HepG2 (cell line): ENCODE measurements at regions not wholly inside any gene's neighbourhood (a gene's known extent, or its start where the extent isn't known, plus 50 kb on each side); places are given as distances from the start of the nearest gene placed in this dataset.
A peak's percentile ranks its signal among the peaks of the same experiment; 100 is the strongest.
"Not testable (repeated sequence)": the region's sequence is repeated elsewhere in the genome, so short reads cannot be mapped to it uniquely, and the experiment has no call there.

ENCODE experiments used
- ATAC-seq: fragments of 200-7000 bp; cut with Tn5 transposase; 3 replicates; pipeline ENCODE4 v1.9.1; 2020; ENCODE audit warnings: mild to moderate bottlenecking, moderate library complexity
- BruUV-seq: library from RNA; stranded (reverse); fragments of 400-500 nt; replicated peaks from 2 replicates; lab custom pipeline; 2021; lab: Mats Ljungman, UMichigan
- CTCF ChIA-PET: fragments of 300-600 bp; formaldehyde crosslinking; extraction: SDS; loops from one replicate; lab custom pipeline; 2021; ENCODE audit warnings: low total read pairs, inconsistent platforms, low intra/inter-chr PET ratio; lab: Yijun Ruan, JAX
- POLR2A ChIA-PET: fragments of 350-600 bp; sonication (Branson Sonifier 250); formaldehyde crosslinking; loops from one replicate; lab custom pipeline; 2020; ENCODE audit warnings: antibody characterized with exemption, inconsistent platforms; lab: Yijun Ruan, JAX
- DNase-seq: peaks from one replicate; pipeline ENCODE4 v3.0.0-alpha.2; 2015; ENCODE audit warnings: low spot score
- FAIRE-seq: peaks from 3 replicates; lab custom pipeline; 2011; peaks lifted over from hg19 to GRCh38; lab: Jason Lieb, UNC
- H2AFZ ChIP-seq: one replicate; pipeline ENCODE4 v1.6.1; 2011; ENCODE audit warnings: low read length, inconsistent platforms
- H3K27ac ChIP-seq: fragments of 300-600 bp; 3 replicates; pipeline ENCODE4 v1.8.0; 2011; ENCODE audit warnings: mixed run types, mild to moderate bottlenecking, mixed read lengths, low read length, inconsistent platforms; ENCODE audit not compliant: insufficient read depth; ENCODE audit errors: extremely low read length
- H3K27me3 ChIP-seq, 2 experiments: fragments of 200-600 bp in 1 of 2; 2 replicates in 1 of 2; 3 replicates in 1 of 2; pipeline versions ENCODE4 v1.6.0 to v1.8.0; 2011; ENCODE audit warnings: low read length in 2 of 2, mild to moderate bottlenecking in 2 of 2, moderate library complexity in 2 of 2, inconsistent platforms in 1 of 2; ENCODE audit not compliant: insufficient read depth in 2 of 2, control insufficient read depth in 1 of 2
- H3K36me3 ChIP-seq, 2 experiments: fragments of 200-600 bp in 1 of 2; replicated peaks in 1 of 2; 2 replicates in 1 of 2; 3 replicates in 1 of 2; pipeline versions ENCODE4 v1.5.1 to v1.8.0; 2011; ENCODE audit warnings: low read length in 2 of 2, inconsistent platforms in 1 of 2; ENCODE audit not compliant: insufficient read depth in 2 of 2, control insufficient read depth in 1 of 2
- H3K4me1 ChIP-seq: 2 replicates; pipeline ENCODE4 v1.5.1; 2012; ENCODE audit warnings: low read length, inconsistent platforms; ENCODE audit not compliant: insufficient read depth
- H3K4me2 ChIP-seq: 2 replicates; pipeline ENCODE4 v1.6.0; 2011; ENCODE audit warnings: low read depth, low read length, inconsistent platforms
- H3K4me3 ChIP-seq, 3 experiments: fragments of 200-600 bp in 1 of 3; sonication (generic), shearing (Covaris generic) in 1 of 3; replicated peaks in 1 of 3; 2 replicates each; pipeline ENCODE4 v1.5.1; 2011 to 2016; ENCODE audit warnings: low read length in 3 of 3, inconsistent platforms in 2 of 3, low read depth in 2 of 3, mild to moderate bottlenecking in 2 of 3, control low read depth in 1 of 3, mixed read lengths in 1 of 3; ENCODE audit not compliant: insufficient read depth in 1 of 3
- H3K79me2 ChIP-seq: one replicate; pipeline ENCODE4 v1.6.1; 2011; ENCODE audit warnings: low read length, inconsistent platforms; ENCODE audit not compliant: insufficient read depth
- H3K9ac ChIP-seq: 2 replicates; pipeline ENCODE4 v1.6.0; 2011; ENCODE audit warnings: mild to moderate bottlenecking, low read depth, low read length, inconsistent platforms; ENCODE audit not compliant: insufficient read depth
- H3K9me3 ChIP-seq: 2 replicates; pipeline ENCODE4 v1.5.1; 2012; ENCODE audit warnings: mild to moderate bottlenecking, low read length
- H4K20me1 ChIP-seq: 2 replicates; pipeline ENCODE4 v1.6.0; 2011; ENCODE audit warnings: inconsistent platforms, mild to moderate bottlenecking, low read length, moderate library complexity; ENCODE audit not compliant: insufficient read depth
- CCDC6 ChIP-seq: sonication (generic); formaldehyde crosslinking; IDR thresholded peaks from 2 replicates; pipeline ENCODE4 v1.8.1; 2022; ENCODE audit warnings: mild to moderate bottlenecking, missing genetic modification reagents, moderate library complexity
- FOXK2 ChIP-seq: fragments of 450-650 bp; IDR thresholded peaks from 2 replicates; pipeline ENCODE4 v1.6.1; 2016
- HDAC1 ChIP-seq: sonication (generic); formaldehyde crosslinking; IDR thresholded peaks from 2 replicates; pipeline ENCODE4 v1.5.1; 2020; ENCODE audit warnings: mild to moderate bottlenecking, missing genetic modification reagents
- HNRNPK ChIP-seq: fragments of 200-400 bp; formaldehyde crosslinking; IDR thresholded peaks from 2 replicates; pipeline ENCODE4 v1.6.1; 2018; ENCODE audit warnings: low read length, low read depth, moderate library complexity, mild to moderate bottlenecking; ENCODE audit not compliant: poor library complexity, severe bottlenecking
- MNT ChIP-seq: fragments of 450-650 bp; IDR thresholded peaks from 2 replicates; pipeline ENCODE4 v1.6.1; 2016
- PHF8 ChIP-seq: sonication (generic); formaldehyde crosslinking; IDR thresholded peaks from 2 replicates; pipeline ENCODE4 v1.5.0; 2020; ENCODE audit warnings: missing genetic modification reagents
- POLR2AphosphoS5 ChIP-seq: IDR thresholded peaks from 2 replicates; pipeline ENCODE4 v1.6.1; 2012; ENCODE audit warnings: low read depth, low read length
- RAD51 ChIP-seq: fragments of 450-650 bp; IDR thresholded peaks from 2 replicates; pipeline ENCODE4 v1.6.1; 2016; ENCODE audit warnings: borderline replicate concordance
- RFX3 ChIP-seq: IDR thresholded peaks from 2 replicates; pipeline ENCODE4 v1.6.1; 2016; ENCODE audit warnings: missing biosample characterization, missing genetic modification reagents
- SP2 ChIP-seq: sonication (generic); formaldehyde crosslinking; IDR thresholded peaks from 2 replicates; pipeline ENCODE4 v1.5.1; 2020; ENCODE audit warnings: mild to moderate bottlenecking, missing genetic modification reagents
- SP4 ChIP-seq: sonication (generic); formaldehyde crosslinking; IDR thresholded peaks from 2 replicates; pipeline ENCODE4 v1.8.1; 2023; ENCODE audit warnings: mild to moderate bottlenecking, missing genetic modification reagents
- TBX2 ChIP-seq: sonication (generic); formaldehyde crosslinking; IDR thresholded peaks from 2 replicates; pipeline ENCODE4 v1.5.0; 2020; ENCODE audit warnings: missing genetic modification reagents, mild to moderate bottlenecking, borderline replicate concordance
- YY1 ChIP-seq: IDR thresholded peaks from 2 replicates; pipeline ENCODE4 v1.6.1; 2011; ENCODE audit warnings: low read length, low read depth, moderate library complexity, mild to moderate bottlenecking; ENCODE audit not compliant: insufficient read depth, insufficient replicate concordance
- ZNF574 ChIP-seq: sonication (generic); formaldehyde crosslinking; IDR thresholded peaks from 2 replicates; pipeline ENCODE4 v1.4.0; 2020; ENCODE audit warnings: missing genetic modification reagents
- WGBS: methylation state at CpG from one replicate; pipeline ENCODE4 v1.1.6; 2017; ENCODE audit warnings: low lambda C conversion rate; 5-methylcytosine and 5-hydroxymethylcytosine counted together
- in situ Hi-C: cut with HindIII; loops from 2 replicates; pipeline ENCODE4 v1.10.0; 2017; ENCODE audit warnings: low pct_unique_long_range_greater_than_20kb; ENCODE audit not compliant: extremely low pct_ligation_motif_present
- intact Hi-C: fragments of 100-400 bp; cut with micrococcal nuclease; formaldehyde crosslinking; loops from one replicate; pipeline ENCODE4 v1.10.0; 2022; ENCODE audit not compliant: unreplicated experiment
- TF ChIP-seq, protein P1 (sequence below), 2 experiments: sonication (generic) in 1 of 2; formaldehyde crosslinking in 1 of 2; IDR thresholded peaks; 2 replicates each; pipeline versions ENCODE4 v1.5.1 to v1.6.1; 2011 to 2020; ENCODE audit warnings: borderline replicate concordance in 1 of 2, low read depth in 1 of 2, low read length in 1 of 2, mild to moderate bottlenecking in 1 of 2, missing genetic modification reagents in 1 of 2, moderate library complexity in 1 of 2

- TF ChIP-seq TBX2: 0 out of 2 replicates have a peak, but pooled peaks have one; percentile 30
Observed at GRCh38 chr11:67806183-67806582, 131.8 kb upstream of the ALDH3B2 start (continued).

DNA sequence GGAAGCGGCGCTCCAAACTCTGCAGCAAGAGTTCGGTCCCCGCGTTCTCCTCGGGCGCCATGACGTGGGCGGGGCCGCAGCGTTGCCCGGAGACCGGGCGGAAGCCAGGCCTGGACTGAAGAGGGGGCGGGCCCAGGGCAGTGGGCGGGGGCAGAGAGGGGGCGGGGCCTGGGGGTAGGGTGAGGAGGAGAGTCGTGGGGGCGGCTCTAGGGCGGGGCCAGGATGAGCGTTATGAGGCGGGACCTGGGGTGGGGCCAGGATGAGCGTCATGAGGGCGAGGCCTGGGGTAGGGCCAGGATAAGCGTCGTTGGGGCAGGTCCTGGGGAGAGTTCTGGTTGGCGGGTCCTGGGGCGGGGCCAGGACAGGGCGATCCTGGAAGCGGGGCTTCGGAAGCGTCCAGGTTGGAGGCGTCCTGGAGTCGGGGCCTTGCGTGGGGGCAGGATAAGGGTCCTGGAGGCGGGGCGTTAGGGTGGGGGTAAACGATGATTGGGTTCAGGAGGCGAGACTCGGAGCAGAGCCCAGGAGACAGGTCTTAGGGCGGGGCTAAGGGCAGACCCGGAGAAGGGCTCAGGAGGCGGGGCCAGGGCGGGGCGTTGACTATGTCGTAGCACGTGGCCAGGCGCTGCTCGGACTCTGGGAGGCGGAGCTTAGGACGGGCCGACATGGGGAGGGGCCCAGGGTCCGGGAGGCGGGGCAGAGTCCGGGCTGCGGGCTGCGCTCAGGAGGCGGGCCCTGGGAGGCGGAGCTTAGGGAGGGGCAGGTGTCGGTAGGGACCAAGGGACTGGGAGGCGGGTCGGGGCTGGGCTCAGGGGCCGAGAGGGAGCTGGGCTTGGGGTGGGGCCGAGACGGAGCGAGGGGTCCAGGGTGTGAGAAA lies 131.1 kb upstream of the ALDH3B2 start:
- peaks cover 21% of the 10 kb centered on the region for H3K4me1 ChIP-seq
- DNase-seq (peak; percentile 94), ATAC-seq (peak; percentile 97)
- H3K9me3 ChIP-seq, H3K27me3 ChIP-seq, CTCF ChIA-PET, H3K79me2 ChIP-seq, H4K20me1 ChIP-seq, H2AFZ ChIP-seq, in situ Hi-C loops, FAIRE-seq, H3K36me3 ChIP-seq, BruUV-seq, intact Hi-C loops: not testable (repeated sequence)
- 1% methylated on average over 45 of the region's 66 CpGs for WGBS
- peak overlapping the region; percentile 73 for H3K27ac ChIP-seq
- H3K4me3 ChIP-seq: peak overlapping the region; percentile 69 to 82 (median 79)
- H3K9ac ChIP-seq: peak overlapping the region; percentile 76
- POLR2A ChIA-PET: interaction anchor here (0.6 to 0.9 kb wide), 2 partner anchors 175 to 323 kb away, joined by 3 read pairs; partner anchors contain the start of gene AIP
- peak overlapping the region; percentile 81 for H3K4me2 ChIP-seq
- TF ChIP-seq MNT: peak; percentile 78
- TF ChIP-seq RFX3: peak; percentile 78
- TF ChIP-seq, protein P1, sequence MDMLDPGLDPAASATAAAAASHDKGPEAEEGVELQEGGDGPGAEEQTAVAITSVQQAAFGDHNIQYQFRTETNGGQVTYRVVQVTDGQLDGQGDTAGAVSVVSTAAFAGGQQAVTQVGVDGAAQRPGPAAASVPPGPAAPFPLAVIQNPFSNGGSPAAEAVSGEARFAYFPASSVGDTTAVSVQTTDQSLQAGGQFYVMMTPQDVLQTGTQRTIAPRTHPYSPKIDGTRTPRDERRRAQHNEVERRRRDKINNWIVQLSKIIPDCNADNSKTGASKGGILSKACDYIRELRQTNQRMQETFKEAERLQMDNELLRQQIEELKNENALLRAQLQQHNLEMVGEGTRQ (IDR thresholded peaks at IDR 0.05; ENCODE audit: low read depth, low read length): not testable (repeated sequence)
- TF ChIP-seq, protein P1 (CRISPR knock-in tag; IDR thresholded peaks at IDR 0.05; ENCODE audit: borderline replicate concordance): peak; percentile 74; the same call in 1 of the 2 replicates
- TF ChIP-seq CCDC6 (CRISPR knock-in tag): 0 out of 2 replicates have a peak, but pooled peaks have one; percentile 31
- peak; percentile 43; the same call in 1 of the 2 replicates for TF ChIP-seq RAD51
- peak; percentile 91 for TF ChIP-seq YY1
- 0 out of 2 replicates have a peak, but pooled peaks have one; percentile 12 for TF ChIP-seq FOXK2
- TF ChIP-seq HDAC1: peak; percentile 63
- TF ChIP-seq SP2 (CRISPR knock-in tag): 0 out of 2 replicates have a peak, but pooled peaks have one; percentile 20
- TF ChIP-seq SP4 (CRISPR knock-in tag): peak; percentile 86
- TF ChIP-seq PHF8 (CRISPR knock-in tag): peak; percentile 65
- TF ChIP-seq POLR2AphosphoS5: peak; percentile 66
- 0 out of 2 replicates have a peak, but pooled peaks have one; percentile 4 for TF ChIP-seq ZNF574 (CRISPR knock-in tag)
- peak; percentile 87 for TF ChIP-seq HNRNPK
